Hepatocyte (in vitro differentiated cells): ENCODE measurements at regions not wholly inside any gene's neighbourhood (a gene's known extent, or its start where the extent isn't known, plus 50 kb on each side); places are given as distances from the start of the nearest gene placed in this dataset.

Experiments
- DNase-seq: peaks from one replicate; pipeline ENCODE4 v3.0.0-alpha.2; 2016; ENCODE audit warnings: low spot score
- H2AFZ ChIP-seq: fragments of 200-600 bp; sonication (generic); 2 replicates; pipeline ENCODE4 v1.6.0; 2016; ENCODE audit warnings: antibody characterized with exemption, mild to moderate bottlenecking
- H3K27ac ChIP-seq: fragments of 200-600 bp; sonication (generic); 2 replicates; pipeline ENCODE4 v1.5.1; 2016; ENCODE audit warnings: mild to moderate bottlenecking
- H3K27me3 ChIP-seq: fragments of 200-600 bp; sonication (generic); 2 replicates; pipeline ENCODE4 v1.6.1; 2016
- H3K36me3 ChIP-seq: fragments of 200-600 bp; sonication (generic); replicated peaks from 2 replicates; pipeline ENCODE4 v1.5.1; 2016; ENCODE audit warnings: low read depth; ENCODE audit not compliant: insufficient read depth
- H3K4me1 ChIP-seq: fragments of 200-600 bp; sonication (generic); 2 replicates; pipeline ENCODE4 v1.5.1; 2016; ENCODE audit warnings: mild to moderate bottlenecking, moderate library complexity; ENCODE audit not compliant: insufficient read depth
- H3K4me2 ChIP-seq: fragments of 200-600 bp; sonication (generic); 2 replicates; pipeline ENCODE4 v1.6.0; 2016
- H3K4me3 ChIP-seq: fragments of 200-600 bp; sonication (generic); 2 replicates; pipeline ENCODE4 v1.5.1; 2016; ENCODE audit warnings: mild to moderate bottlenecking
- H3K79me2 ChIP-seq: fragments of 200-600 bp; sonication (generic); 2 replicates; pipeline ENCODE4 v1.6.0; 2017; ENCODE audit warnings: mild to moderate bottlenecking
- H3K9me2 ChIP-seq: fragments of 200-600 bp; sonication (generic); replicated peaks from 2 replicates; pipeline ENCODE4 v1.6.0; 2017; ENCODE audit warnings: mild to moderate bottlenecking; ENCODE audit not compliant: insufficient read depth
- H3K9me3 ChIP-seq: fragments of 200-600 bp; sonication (generic); 2 replicates; pipeline ENCODE4 v1.5.1; 2016; ENCODE audit warnings: low read depth, mild to moderate bottlenecking
- H4K20me1 ChIP-seq: fragments of 200-600 bp; sonication (generic); 2 replicates; pipeline ENCODE4 v1.6.0; 2016; ENCODE audit warnings: mild to moderate bottlenecking; ENCODE audit not compliant: insufficient read depth, poor library complexity, severe bottlenecking
- EZH2 ChIP-seq: fragments of 200-600 bp; sonication (generic); IDR thresholded peaks from 2 replicates; pipeline ENCODE4 v1.6.1; 2016; ENCODE audit warnings: antibody characterized with exemption, mild to moderate bottlenecking, borderline replicate concordance
- EZH2phosphoT487 ChIP-seq: fragments of 200-600 bp; sonication (generic); IDR thresholded peaks from one replicate; pipeline ENCODE4 v1.6.1; 2018; ENCODE audit warnings: antibody characterized with exemption, mild to moderate bottlenecking, low read depth, moderate library complexity; ENCODE audit not compliant: unreplicated experiment, severe bottlenecking
- WGBS: methylation state at CpG from one replicate; pipeline ENCODE4 v1.1.6; 2016; ENCODE audit warnings: low lambda C conversion rate; ENCODE audit errors: missing lambda C conversion rate; 5-methylcytosine and 5-hydroxymethylcytosine counted together
- TF ChIP-seq, protein P1 (sequence below): fragments of 200-600 bp; sonication (generic); IDR thresholded peaks from 2 replicates; pipeline ENCODE4 v1.5.1; 2016; ENCODE audit warnings: antibody characterized with exemption, mild to moderate bottlenecking; ENCODE audit not compliant: poor library complexity

DNA sequence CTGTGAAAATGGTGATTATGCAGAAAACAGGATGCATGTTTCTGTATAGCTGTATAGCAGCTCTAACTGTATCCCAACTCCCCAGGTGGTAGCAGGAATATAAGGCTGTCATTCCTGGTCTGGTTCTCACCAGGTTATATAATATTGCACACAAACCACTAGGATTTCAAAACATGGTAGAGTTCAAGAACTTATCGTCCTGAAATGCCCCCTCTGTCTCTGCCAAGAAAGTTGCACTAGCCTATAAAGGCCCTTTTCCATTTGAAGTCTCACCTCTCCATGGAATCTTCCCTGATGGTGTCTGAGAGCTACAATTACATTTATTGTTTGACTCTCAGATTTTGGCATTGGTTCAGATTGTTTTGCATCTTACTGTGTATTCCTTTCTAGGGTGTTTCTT lies 184.9 kb upstream of the FAM78B start:
- H3K4me3 ChIP-seq, result no peak overlapping the region

DNA sequence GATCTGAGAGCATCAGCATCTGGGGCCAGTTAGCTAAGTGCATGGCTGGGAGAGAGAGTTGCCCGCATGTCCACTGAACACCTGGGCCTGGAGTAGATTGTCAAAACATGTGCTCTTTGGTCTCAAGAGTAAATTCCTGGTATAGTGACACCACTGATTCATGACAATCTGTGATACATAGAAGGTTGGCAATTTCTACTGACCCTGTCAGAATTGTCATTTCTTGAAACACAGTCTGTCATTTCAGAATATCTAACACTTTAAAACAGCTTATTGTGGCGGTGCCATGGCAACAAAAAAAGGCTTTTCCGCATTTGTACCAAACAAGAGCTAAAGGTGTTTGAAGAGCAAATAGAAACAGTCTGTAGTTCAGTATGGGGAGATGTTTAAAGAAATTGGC lies 186.4 kb upstream of the FAM78B start:
- WGBS, result 95% methylated on average over 3 of the region's 3 CpGs
- TF ChIP-seq EZH2 (no peak), EZH2phosphoT487 (no peak)
- TF ChIP-seq, protein P1, sequence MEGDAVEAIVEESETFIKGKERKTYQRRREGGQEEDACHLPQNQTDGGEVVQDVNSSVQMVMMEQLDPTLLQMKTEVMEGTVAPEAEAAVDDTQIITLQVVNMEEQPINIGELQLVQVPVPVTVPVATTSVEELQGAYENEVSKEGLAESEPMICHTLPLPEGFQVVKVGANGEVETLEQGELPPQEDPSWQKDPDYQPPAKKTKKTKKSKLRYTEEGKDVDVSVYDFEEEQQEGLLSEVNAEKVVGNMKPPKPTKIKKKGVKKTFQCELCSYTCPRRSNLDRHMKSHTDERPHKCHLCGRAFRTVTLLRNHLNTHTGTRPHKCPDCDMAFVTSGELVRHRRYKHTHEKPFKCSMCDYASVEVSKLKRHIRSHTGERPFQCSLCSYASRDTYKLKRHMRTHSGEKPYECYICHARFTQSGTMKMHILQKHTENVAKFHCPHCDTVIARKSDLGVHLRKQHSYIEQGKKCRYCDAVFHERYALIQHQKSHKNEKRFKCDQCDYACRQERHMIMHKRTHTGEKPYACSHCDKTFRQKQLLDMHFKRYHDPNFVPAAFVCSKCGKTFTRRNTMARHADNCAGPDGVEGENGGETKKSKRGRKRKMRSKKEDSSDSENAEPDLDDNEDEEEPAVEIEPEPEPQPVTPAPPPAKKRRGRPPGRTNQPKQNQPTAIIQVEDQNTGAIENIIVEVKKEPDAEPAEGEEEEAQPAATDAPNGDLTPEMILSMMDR, result no peak
- H3K4me2 ChIP-seq, result no peak overlapping the region
- no peaks in the 10 kb centered on the region for H3K9me2 ChIP-seq
- no peaks in the 10 kb centered on the region for H3K4me1 ChIP-seq
- no peak for DNase-seq
- H2AFZ ChIP-seq, result no peak overlapping the region
- H3K4me3 ChIP-seq, result no peak overlapping the region
- no peaks in the 10 kb centered on the region for H3K79me2 ChIP-seq
- no peaks in the 10 kb centered on the region for H3K9me3 ChIP-seq
- no peaks in the 10 kb centered on the region for H3K27me3 ChIP-seq
- H3K27ac ChIP-seq, result no peak overlapping the region
- no peaks in the 10 kb centered on the region for H4K20me1 ChIP-seq
- no peaks in the 10 kb centered on the region for H3K36me3 ChIP-seq

More for the DNA sequence above, 184.9 kb upstream of the FAM78B start:
- Histone ChIP-seq H2AFZ (no peak overlapping the region), H3K27me3 (no peaks in the 10 kb centered on the region), H4K20me1 (no peaks in the 10 kb centered on the region), H3K4me2 (no peak overlapping the region), H3K9me3 (no peaks in the 10 kb centered on the region), H3K27ac (no peak overlapping the region), H3K9me2 (no peaks in the 10 kb centered on the region), H3K36me3 (no peaks in the 10 kb centered on the region), H3K79me2 (no peaks in the 10 kb centered on the region), H3K4me1 (no peaks in the 10 kb centered on the region)
- 74% methylated on average over 1 of the region's 1 CpG for WGBS
- TF ChIP-seq, protein P1, result no peak
- TF ChIP-seq EZH2, result no peak
- TF ChIP-seq EZH2phosphoT487, result no peak
- DNase-seq, result no peak

DNA sequence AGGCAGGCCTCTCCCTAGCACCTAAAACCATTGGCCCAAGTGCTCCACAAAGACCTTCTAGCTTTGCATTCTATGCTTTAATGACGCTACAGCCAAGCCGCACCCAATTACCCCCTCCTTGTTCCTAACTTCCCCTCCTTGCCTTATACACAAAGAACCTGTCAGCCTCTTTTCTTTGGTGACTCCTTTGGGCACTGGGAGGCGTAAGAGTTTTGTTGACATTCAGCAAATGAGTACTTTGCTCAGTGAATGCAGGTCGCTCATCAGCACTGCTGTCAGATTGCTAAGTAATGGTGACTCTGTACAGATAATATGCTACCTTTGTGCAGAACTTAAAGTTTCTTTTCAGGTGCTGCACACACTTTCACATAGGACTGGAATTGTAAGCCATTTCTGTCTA lies 187.6 kb upstream of the FAM78B start:
- H4K20me1 ChIP-seq, result no peaks in the 10 kb centered on the region
- TF ChIP-seq EZH2, result no peak
- TF ChIP-seq, protein P1, result peak; percentile 16
- no peaks in the 10 kb centered on the region for H3K4me1 ChIP-seq
- H3K27me3 ChIP-seq, result no peaks in the 10 kb centered on the region
- no peaks in the 10 kb centered on the region for H3K79me2 ChIP-seq
- H2AFZ ChIP-seq, result no peak overlapping the region
- 33% methylated on average over 4 of the region's 4 CpGs for WGBS
- no peak overlapping the region for H3K4me2 ChIP-seq
- no peaks in the 10 kb centered on the region for H3K9me3 ChIP-seq
- H3K4me3 ChIP-seq, result no peak overlapping the region
- H3K9me2 ChIP-seq, result no peaks in the 10 kb centered on the region
- H3K27ac ChIP-seq, result no peak overlapping the region
- no peaks in the 10 kb centered on the region for H3K36me3 ChIP-seq
- peak; percentile 30 for DNase-seq

DNA sequence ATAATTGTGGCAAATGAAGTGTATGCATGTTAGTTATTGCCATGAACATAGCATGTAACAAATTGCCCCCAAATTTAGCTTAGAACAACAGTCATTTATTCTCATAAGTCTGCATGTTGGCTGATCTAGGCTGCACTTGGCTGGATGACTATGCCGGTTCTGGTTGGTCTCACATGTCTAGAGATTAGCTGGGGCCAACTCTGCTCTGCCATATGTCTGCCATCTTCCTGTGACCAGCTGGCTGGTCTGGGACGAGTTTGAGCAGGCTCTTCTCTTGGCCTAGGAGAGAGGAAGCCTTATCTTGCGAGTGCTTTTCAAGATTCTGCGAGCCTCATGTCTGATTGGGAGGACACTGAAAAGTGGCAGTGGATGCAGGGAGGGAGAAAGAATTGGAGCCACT lies 198.3 kb upstream of the FAM78B start:
- Histone ChIP-seq H3K4me1 (no peaks in the 10 kb centered on the region), H3K27ac (no peak overlapping the region), H3K9me2 (no peaks in the 10 kb centered on the region), H3K4me3 (no peak overlapping the region), H3K4me2 (no peak overlapping the region), H2AFZ (no peak overlapping the region), H3K27me3 (no peaks in the 10 kb centered on the region), H3K36me3 (no peaks in the 10 kb centered on the region), H3K79me2 (no peaks in the 10 kb centered on the region), H3K9me3 (no peaks in the 10 kb centered on the region), H4K20me1 (no peaks in the 10 kb centered on the region)
- DNase-seq, result no peak
- TF ChIP-seq EZH2 (no peak), EZH2phosphoT487 (no peak)
- TF ChIP-seq, protein P1, result no peak
- 80% methylated on average over 4 of the region's 4 CpGs for WGBS
